ENCODE measurements at regions not wholly inside any gene's neighbourhood (a gene's known extent, or its start where the extent isn't known, plus 50 kb on each side); places are given as distances from the start of the nearest gene placed in this dataset.

DNA sequence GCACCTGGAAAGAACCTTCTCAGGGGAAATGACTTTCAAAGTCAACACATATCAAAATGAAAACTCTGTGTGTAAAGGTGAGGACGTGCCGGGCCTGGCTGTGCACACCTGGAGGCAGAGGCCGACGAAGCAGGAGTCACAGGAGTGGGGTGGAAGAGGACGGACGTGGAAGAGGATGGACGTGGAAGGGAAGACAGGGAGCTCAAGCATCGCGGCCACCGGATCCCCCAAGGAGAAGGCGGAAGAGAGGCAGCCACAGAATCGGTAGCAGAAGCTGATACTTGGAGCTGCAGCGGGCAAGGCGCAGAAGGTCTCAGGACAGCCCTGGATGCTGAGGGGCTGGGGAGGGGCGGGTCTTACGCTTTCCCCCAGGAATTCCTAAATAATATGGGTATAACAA lies 519.8 kb downstream of the BRD1 start:
- no peak for TF ChIP-seq POLR2A (IDR thresholded peaks at IDR 0.05)
- TF ChIP-seq, protein P1, sequence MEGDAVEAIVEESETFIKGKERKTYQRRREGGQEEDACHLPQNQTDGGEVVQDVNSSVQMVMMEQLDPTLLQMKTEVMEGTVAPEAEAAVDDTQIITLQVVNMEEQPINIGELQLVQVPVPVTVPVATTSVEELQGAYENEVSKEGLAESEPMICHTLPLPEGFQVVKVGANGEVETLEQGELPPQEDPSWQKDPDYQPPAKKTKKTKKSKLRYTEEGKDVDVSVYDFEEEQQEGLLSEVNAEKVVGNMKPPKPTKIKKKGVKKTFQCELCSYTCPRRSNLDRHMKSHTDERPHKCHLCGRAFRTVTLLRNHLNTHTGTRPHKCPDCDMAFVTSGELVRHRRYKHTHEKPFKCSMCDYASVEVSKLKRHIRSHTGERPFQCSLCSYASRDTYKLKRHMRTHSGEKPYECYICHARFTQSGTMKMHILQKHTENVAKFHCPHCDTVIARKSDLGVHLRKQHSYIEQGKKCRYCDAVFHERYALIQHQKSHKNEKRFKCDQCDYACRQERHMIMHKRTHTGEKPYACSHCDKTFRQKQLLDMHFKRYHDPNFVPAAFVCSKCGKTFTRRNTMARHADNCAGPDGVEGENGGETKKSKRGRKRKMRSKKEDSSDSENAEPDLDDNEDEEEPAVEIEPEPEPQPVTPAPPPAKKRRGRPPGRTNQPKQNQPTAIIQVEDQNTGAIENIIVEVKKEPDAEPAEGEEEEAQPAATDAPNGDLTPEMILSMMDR (IDR thresholded peaks at IDR 0.05), result no peak

Data from esophagus squamous epithelium (tissue), 4 donors.